ENCODE measurements at regions not wholly inside any gene's neighbourhood (a gene's known extent, or its start where the extent isn't known, plus 50 kb on each side); places are given as distances from the start of the nearest gene placed in this dataset.

GRCh38 chr13:30017880-30018279, 167.5 kb upstream of the UBL3 start:
- H3K36me3 Mint-ChIP-seq = no peaks in the 10 kb centered on the region
- H3K27ac Mint-ChIP-seq = no peak overlapping the region
- ATAC-seq (no peak), DNase-seq (ENCODE audit: low spot score in 2 of 2) (no peak)
- no peaks in the 10 kb centered on the region for H3K9me3 Mint-ChIP-seq

DNA sequence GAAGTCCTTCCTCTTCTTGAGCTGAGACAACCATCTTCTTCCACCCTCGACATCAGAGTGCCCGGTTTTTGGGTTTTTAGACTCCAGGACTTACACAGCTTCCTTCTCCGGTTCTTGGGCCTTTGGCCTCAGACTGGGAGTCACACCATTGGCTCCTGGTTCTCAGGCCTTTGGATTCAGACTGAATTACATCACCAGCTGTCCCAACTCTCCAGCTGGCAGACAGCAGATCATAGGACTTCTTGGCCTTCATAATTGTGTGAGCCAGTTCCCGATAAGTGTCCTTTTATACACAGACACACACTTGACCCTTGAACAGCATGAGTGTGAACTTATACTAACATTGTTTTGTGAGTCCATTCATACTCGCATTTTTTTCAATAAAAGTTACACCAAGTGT, 166.0 kb upstream of the UBL3 start:
- H3K27ac Mint-ChIP-seq = no peak overlapping the region
- no peaks in the 10 kb centered on the region for H3K9me3 Mint-ChIP-seq
- H3K36me3 Mint-ChIP-seq = no peaks in the 10 kb centered on the region
- DNase-seq (ENCODE audit: low spot score in 2 of 2) (no peak), ATAC-seq (no peak)

GRCh38 chr13:30009411-30009810, 159.0 kb upstream of the UBL3 start:
- DNase-seq (ENCODE audit: low spot score in 2 of 2) (no peak), ATAC-seq (no peak)
- H3K36me3 Mint-ChIP-seq = no peaks in the 10 kb centered on the region
- H3K9me3 Mint-ChIP-seq = no peaks in the 10 kb centered on the region
- H3K27ac Mint-ChIP-seq = no peak overlapping the region

- no peak for ATAC-seq
- Mint-ChIP-seq H3K36me3 (no peaks in the 10 kb centered on the region), H3K27ac (no peak overlapping the region), H3K9me3 (no peaks in the 10 kb centered on the region)
- DNase-seq (ENCODE audit: low spot score in 2 of 2) = no peak
Observed at GRCh38 chr13:30006246-30006645, 155.8 kb upstream of the UBL3 start.

GRCh38 chr13:30004204-30004603, 153.8 kb upstream of the UBL3 start:
- Mint-ChIP-seq H3K27ac (no peak overlapping the region), H3K36me3 (no peaks in the 10 kb centered on the region), H3K9me3 (no peaks in the 10 kb centered on the region)
- no peak for DNase-seq (ENCODE audit: low spot score in 2 of 2)
- ATAC-seq = no peak

- no peaks in the 10 kb centered on the region for H3K36me3 Mint-ChIP-seq
- H3K27ac Mint-ChIP-seq = no peak overlapping the region
- no peaks in the 10 kb centered on the region for H3K9me3 Mint-ChIP-seq
- peak; percentile 58 to 97 for ATAC-seq
- DNase-seq (ENCODE audit: low spot score in 2 of 2) = peak in 1 of 2 donors; percentile 8
Observed at GRCh38 chr13:30002577-30002976, 152.2 kb upstream of the UBL3 start.

- no peak for DNase-seq (ENCODE audit: low spot score in 2 of 2)
- no peaks in the 10 kb centered on the region for H3K9me3 Mint-ChIP-seq
- H3K36me3 Mint-ChIP-seq = no peaks in the 10 kb centered on the region
- H3K27ac Mint-ChIP-seq = peak overlapping the region in 1 of 2 donors; percentile 53
- ATAC-seq = no peak
Observed at GRCh38 chr13:30000370-30000765, 150.0 kb upstream of the UBL3 start.

- DNase-seq (ENCODE audit: low spot score in 2 of 2) (no peak), ATAC-seq (no peak)
- no peaks in the 10 kb centered on the region for H3K9me3 Mint-ChIP-seq
- H3K27ac Mint-ChIP-seq = no peak overlapping the region
- no peaks in the 10 kb centered on the region for H3K36me3 Mint-ChIP-seq
Observed at GRCh38 chr13:29999492-30000369, 149.3 kb upstream of the UBL3 start.

DNA sequence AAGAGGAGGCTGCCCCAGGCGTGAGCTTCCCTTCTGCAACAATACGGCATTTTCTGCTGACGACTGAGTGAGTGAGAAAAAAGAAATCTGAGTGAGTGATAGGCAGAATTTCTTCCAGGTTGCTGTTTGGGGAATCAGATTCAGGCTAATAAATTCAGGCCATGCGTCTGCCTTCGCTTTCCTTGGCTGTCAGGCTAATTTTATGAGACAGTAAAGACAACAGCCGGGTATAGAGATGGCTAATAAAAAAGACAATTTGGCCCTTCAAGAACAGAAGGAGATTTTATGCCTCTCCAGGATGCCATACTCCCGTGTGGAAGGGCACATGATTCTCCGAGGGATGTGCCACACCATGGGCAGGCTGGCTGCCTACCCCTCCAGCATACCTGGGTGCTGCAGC, 145.9 kb upstream of the UBL3 start:
- DNase-seq (ENCODE audit: low spot score in 2 of 2) = no peak
- no peak for ATAC-seq
- Mint-ChIP-seq H3K27ac (no peak overlapping the region), H3K9me3 (no peaks in the 10 kb centered on the region), H3K36me3 (no peaks in the 10 kb centered on the region)

- H3K27ac Mint-ChIP-seq = no peak overlapping the region
- ATAC-seq = no peak
- H3K36me3 Mint-ChIP-seq = no peaks in the 10 kb centered on the region
- DNase-seq (ENCODE audit: low spot score in 2 of 2) = no peak
- H3K9me3 Mint-ChIP-seq = no peaks in the 10 kb centered on the region
Observed at GRCh38 chr13:29994911-29995595, 144.6 kb upstream of the UBL3 start.

- DNase-seq (ENCODE audit: low spot score in 2 of 2) (no peak), ATAC-seq (no peak)
- Mint-ChIP-seq H3K36me3 (no peaks in the 10 kb centered on the region), H3K9me3 (no peaks in the 10 kb centered on the region), H3K27ac (no peak overlapping the region)
Observed at GRCh38 chr13:29993716-29994488, 143.5 kb upstream of the UBL3 start.

DNA sequence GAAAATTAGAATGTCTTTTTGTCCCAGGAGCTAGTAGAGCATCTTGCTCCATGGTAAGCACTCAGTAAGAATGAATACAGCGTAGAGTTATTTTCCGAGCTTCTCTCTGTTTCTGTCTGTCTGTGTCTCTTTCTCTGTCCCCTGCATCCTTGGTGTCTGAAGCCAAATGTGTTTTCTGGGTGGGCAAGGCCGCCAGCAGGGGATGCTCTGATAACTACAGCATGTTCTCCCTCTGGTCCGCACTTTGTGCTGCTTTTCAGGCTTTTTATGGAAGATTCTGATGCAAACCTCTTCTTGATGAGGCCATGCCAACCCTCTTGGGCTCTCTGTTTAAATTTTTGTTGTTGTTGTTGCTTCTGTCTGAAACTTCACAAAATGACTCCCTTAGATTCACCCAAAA, 142.8 kb upstream of the UBL3 start:
- Mint-ChIP-seq H3K36me3 (peaks cover 1 to 7% of the 10 kb centered on the region in 2 donors), H3K9me3 (peaks cover 3% of the 10 kb centered on the region in 2 donors), H3K27ac (no peak overlapping the region)
- DNase-seq (ENCODE audit: low spot score in 2 of 2) (no peak), ATAC-seq (no peak)

- no peak overlapping the region for H3K27ac Mint-ChIP-seq
- peaks cover 13 to 14% of the 10 kb centered on the region in 2 donors for H3K9me3 Mint-ChIP-seq
- peaks cover 14 to 15% of the 10 kb centered on the region in 2 donors for H3K36me3 Mint-ChIP-seq
- DNase-seq (ENCODE audit: low spot score in 2 of 2) (no peak), ATAC-seq (no peak)
Observed at GRCh38 chr13:29991343-29991742, 140.9 kb upstream of the UBL3 start.

GRCh38 chr13:29987340-29987739, 136.9 kb upstream of the UBL3 start:
- Mint-ChIP-seq H3K9me3 (peaks cover 13 to 17% of the 10 kb centered on the region in 2 donors), H3K36me3 (peaks cover 14 to 15% of the 10 kb centered on the region in 2 donors), H3K27ac (no peak overlapping the region)
- ATAC-seq (no peak), DNase-seq (ENCODE audit: low spot score in 2 of 2) (no peak)

DNA sequence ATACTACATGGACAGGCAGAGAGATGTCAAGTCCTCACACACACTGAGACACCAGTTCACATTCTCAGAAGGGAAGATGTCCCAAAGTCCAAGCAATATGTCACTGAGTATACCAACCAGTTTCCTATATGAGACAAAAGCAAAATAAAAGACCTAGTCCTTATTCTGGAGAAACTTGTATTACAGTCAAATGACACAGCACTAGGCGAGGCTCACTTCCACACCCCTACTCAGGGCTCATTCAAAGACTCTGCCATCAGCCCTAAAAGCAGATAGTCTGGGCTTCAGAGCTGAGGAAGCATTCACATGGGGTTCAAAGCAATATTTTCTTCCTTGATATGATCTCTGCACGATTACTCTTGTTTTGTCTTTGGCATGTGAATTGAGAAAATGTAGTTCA, 129.9 kb upstream of the UBL3 start:
- H3K27ac Mint-ChIP-seq = no peak overlapping the region
- H3K36me3 Mint-ChIP-seq = no peaks in the 10 kb centered on the region
- no peak for ATAC-seq
- no peak for DNase-seq (ENCODE audit: low spot score in 2 of 2)
- peaks cover 3 to 6% of the 10 kb centered on the region in 2 donors for H3K9me3 Mint-ChIP-seq

- peaks cover 3 to 6% of the 10 kb centered on the region in 2 donors for H3K9me3 Mint-ChIP-seq
- no peaks in the 10 kb centered on the region for H3K36me3 Mint-ChIP-seq
- no peak for ATAC-seq
- DNase-seq (ENCODE audit: low spot score in 2 of 2) = no peak
- H3K27ac Mint-ChIP-seq = no peak overlapping the region
Observed at GRCh38 chr13:29978211-29978610, 127.8 kb upstream of the UBL3 start.

GRCh38 chr13:29977476-29978120, 127.2 kb upstream of the UBL3 start:
- DNase-seq (ENCODE audit: low spot score in 2 of 2) (no peak), ATAC-seq (no peak)
- no peak overlapping the region for H3K27ac Mint-ChIP-seq
- H3K36me3 Mint-ChIP-seq = no peaks in the 10 kb centered on the region
- peaks cover 3 to 6% of the 10 kb centered on the region in 2 donors for H3K9me3 Mint-ChIP-seq
